ENCODE measurements at regions not wholly inside any gene's neighbourhood (a gene's known extent, or its start where the extent isn't known, plus 50 kb on each side); places are given as distances from the start of the nearest gene placed in this dataset.

DNA sequence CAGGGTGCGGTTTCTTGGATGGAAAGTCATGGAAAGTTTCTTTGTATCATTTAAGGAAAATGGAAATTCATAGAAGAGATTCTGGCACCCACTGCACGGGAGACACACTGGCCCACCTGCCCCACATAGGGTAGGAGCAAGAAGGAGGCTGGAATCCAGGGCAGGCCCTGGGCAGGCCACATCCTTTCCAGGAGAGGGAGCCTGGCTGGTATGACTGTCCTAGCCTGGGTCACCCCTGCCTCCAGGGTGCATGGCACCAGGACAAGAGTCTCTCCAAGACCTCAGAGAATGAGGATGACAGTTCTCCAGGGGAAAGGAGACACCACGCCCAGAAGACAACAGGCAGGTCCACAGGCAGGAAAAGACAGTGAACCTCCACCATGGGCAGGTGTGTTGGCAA is 297.2 kb downstream of the TCERG1L start:
- Histone ChIP-seq H3K27ac (no peak overlapping the region), H3K9me3 (no peaks in the 10 kb centered on the region), H3K27me3 (peaks cover 0 to 25% (median 0%) of the 10 kb centered on the region in 4 donors), H3K36me3 (no peaks in the 10 kb centered on the region), H3K4me1 (no peaks in the 10 kb centered on the region), H3K4me3 (no peak overlapping the region)
- no peak for TF ChIP-seq POLR2A (IDR thresholded peaks at IDR 0.05)
- TF ChIP-seq, protein P1, sequence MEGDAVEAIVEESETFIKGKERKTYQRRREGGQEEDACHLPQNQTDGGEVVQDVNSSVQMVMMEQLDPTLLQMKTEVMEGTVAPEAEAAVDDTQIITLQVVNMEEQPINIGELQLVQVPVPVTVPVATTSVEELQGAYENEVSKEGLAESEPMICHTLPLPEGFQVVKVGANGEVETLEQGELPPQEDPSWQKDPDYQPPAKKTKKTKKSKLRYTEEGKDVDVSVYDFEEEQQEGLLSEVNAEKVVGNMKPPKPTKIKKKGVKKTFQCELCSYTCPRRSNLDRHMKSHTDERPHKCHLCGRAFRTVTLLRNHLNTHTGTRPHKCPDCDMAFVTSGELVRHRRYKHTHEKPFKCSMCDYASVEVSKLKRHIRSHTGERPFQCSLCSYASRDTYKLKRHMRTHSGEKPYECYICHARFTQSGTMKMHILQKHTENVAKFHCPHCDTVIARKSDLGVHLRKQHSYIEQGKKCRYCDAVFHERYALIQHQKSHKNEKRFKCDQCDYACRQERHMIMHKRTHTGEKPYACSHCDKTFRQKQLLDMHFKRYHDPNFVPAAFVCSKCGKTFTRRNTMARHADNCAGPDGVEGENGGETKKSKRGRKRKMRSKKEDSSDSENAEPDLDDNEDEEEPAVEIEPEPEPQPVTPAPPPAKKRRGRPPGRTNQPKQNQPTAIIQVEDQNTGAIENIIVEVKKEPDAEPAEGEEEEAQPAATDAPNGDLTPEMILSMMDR (IDR thresholded peaks at IDR 0.05): no peak
- intact Hi-C loops (cut with DNase I): no loop called here
- DNase-seq: no peak
- WGBS, 2 donors: 65 to 80% methylated on average over 2 to 3 of the region's 3 CpGs

DNA sequence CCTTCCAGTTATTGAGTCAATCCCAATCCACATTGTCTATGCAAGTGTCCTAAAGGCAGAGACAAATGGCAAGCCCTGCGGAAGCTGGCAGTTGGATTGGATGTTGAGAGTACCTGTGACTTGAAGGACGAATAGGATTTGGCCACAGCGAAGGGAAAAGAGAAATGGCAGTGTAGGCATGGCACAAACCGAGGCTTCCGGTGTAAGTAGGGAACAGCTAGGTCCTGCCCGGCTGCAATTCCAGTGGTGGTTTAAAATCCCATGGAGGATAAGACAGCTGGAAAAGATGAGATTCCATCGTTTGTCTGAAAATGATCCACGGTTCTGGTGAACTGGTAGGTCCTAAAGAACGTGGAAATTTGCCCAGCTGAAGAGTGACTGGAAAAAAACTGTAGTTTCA is 296.2 kb downstream of the TCERG1L start:
- Histone ChIP-seq H3K9me3 (no peaks in the 10 kb centered on the region), H3K4me3 (no peak overlapping the region), H3K27ac (no peak overlapping the region), H3K4me1 (no peaks in the 10 kb centered on the region), H3K27me3 (peaks cover 0 to 25% (median 0%) of the 10 kb centered on the region in 4 donors), H3K36me3 (no peaks in the 10 kb centered on the region)
- TF ChIP-seq, protein P1 (IDR thresholded peaks at IDR 0.05): no peak
- no peak for TF ChIP-seq POLR2A (IDR thresholded peaks at IDR 0.05)
- intact Hi-C loops (cut with DNase I): no loop called here
- no peak for DNase-seq
- WGBS, 2 donors: 69 to 78% methylated on average over 9 of the region's 9 CpGs

DNA sequence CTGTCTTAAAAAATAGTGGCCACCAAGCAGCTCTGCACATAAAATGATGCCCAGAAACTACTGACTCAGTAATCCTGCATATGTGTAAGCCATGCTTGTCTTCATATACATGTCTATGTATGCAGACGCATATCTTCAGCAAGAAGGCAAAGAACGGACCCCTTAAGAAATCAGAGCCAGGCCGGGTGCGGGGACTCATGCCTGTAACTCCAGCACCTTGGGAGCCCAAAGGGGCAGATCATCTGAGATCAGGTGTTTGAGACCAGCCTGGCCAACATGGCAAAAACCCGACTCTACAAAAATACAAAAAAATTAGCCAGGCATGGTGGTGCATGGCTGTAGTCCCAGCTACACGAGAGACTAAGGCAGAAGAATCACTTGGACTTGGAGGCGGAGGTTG is 295.0 kb downstream of the TCERG1L start:
- H3K27me3 ChIP-seq: peaks cover 0 to 25% (median 0%) of the 10 kb centered on the region in 4 donors
- H3K4me1 ChIP-seq: no peaks in the 10 kb centered on the region
- 86 to 87% methylated on average over 7 of the region's 7 CpGs for WGBS, 2 donors
- intact Hi-C loops (cut with DNase I): no loop called here
- H3K9me3 ChIP-seq: no peaks in the 10 kb centered on the region
- no peak overlapping the region for H3K4me3 ChIP-seq
- DNase-seq: no peak
- no peak overlapping the region for H3K27ac ChIP-seq
- TF ChIP-seq, protein P1 (IDR thresholded peaks at IDR 0.05): no peak
- TF ChIP-seq POLR2A (IDR thresholded peaks at IDR 0.05): no peak
- no peaks in the 10 kb centered on the region for H3K36me3 ChIP-seq

DNA sequence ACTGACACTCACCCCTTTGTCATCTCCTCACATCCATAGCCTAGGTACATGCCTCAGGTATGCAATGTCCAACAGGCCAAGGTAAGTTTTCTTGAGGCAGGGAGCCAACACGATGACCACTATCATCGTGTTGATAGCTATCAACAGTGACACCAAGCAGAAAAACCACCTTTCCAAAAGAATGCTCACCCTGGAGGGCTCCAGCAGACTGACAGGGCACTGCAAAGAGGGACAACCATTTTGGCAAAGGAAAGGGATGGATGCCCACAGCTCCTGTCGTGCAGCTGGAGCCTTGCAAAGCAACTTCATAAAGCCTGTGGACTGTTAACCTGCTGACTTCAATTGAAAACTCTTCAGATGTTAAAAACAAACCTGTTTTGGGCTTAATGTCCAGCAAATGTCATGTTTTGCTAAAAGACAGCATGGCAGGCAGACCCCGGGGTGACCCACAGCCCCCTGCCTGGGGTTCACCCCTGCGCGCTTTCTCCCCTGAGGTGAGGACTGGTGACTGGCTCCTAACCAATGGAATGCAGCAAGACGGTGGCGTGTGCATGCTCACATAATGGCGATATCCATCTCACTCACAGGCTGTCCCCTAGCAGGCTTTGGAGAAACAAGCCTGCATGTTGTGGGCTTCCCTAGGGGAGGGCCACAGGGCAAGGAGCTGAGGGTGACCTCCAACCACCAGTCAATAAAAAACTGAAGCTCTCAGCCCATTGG is 293.8 kb downstream of the TCERG1L start:
- 78 to 84% methylated on average over 4 to 7 of the region's 9 CpGs for WGBS, 2 donors
- TF ChIP-seq, protein P1 (IDR thresholded peaks at IDR 0.05): no peak
- no peak for TF ChIP-seq POLR2A (IDR thresholded peaks at IDR 0.05)
- Histone ChIP-seq H3K27me3 (peaks cover 0 to 19% (median 0%) of the 10 kb centered on the region in 4 donors), H3K4me1 (no peaks in the 10 kb centered on the region), H3K27ac (no peak overlapping the region), H3K36me3 (no peaks in the 10 kb centered on the region), H3K4me3 (no peak overlapping the region), H3K9me3 (no peaks in the 10 kb centered on the region)
- intact Hi-C loops (cut with DNase I): no loop called here
- no peak for DNase-seq

DNA sequence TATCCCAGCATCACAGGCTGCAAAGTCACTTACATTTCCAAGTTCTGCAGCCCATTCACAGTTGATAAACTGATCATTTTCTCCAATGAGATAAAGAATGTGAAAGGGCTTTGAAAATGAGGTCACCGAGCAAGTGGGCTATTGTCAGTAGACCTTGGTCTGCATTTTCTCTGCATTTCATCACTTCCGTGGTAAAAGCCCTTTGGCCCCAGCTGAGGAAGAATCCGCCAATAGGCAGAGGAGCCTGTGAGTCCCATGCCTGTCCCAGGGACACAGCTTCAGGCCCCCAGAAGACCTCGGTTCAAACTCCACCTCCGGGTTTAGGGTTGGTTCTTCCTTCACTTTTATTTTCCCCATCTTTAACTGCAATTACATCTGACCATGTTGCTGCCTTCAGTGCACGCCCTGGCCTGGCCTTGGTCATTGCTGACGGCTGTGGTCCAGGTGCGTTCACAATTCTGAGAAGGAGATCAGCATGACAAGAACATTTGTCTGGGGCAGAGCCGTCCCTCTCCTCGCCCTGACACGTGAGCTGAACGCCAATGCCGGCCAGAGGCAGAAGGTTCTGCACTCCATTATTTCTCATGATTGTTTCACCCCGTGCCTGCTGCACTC is 292.5 kb downstream of the TCERG1L start:
- TF ChIP-seq, protein P1 (IDR thresholded peaks at IDR 0.05): no peak
- no peak for TF ChIP-seq POLR2A (IDR thresholded peaks at IDR 0.05)
- no peaks in the 10 kb centered on the region for H3K4me1 ChIP-seq
- H3K4me3 ChIP-seq: no peak overlapping the region
- H3K27me3 ChIP-seq: peaks cover 0 to 22% (median 0%) of the 10 kb centered on the region in 4 donors
- H3K36me3 ChIP-seq: no peaks in the 10 kb centered on the region
- no peak for DNase-seq
- H3K27ac ChIP-seq: no peak overlapping the region
- intact Hi-C loops (cut with DNase I): no loop called here
- 53 to 61% methylated on average over 8 of the region's 14 CpGs for WGBS, 2 donors
- H3K9me3 ChIP-seq: no peaks in the 10 kb centered on the region
